Amniotic stem cell (primary cell): ENCODE measurements at regions not wholly inside any gene's neighbourhood (a gene's known extent, or its start where the extent isn't known, plus 50 kb on each side); places are given as distances from the start of the nearest gene placed in this dataset.

Experiments used
- DNase-seq: peaks from one replicate; lab custom pipeline; 2025; lab: John Stamatoyannopoulos, UW

DNA sequence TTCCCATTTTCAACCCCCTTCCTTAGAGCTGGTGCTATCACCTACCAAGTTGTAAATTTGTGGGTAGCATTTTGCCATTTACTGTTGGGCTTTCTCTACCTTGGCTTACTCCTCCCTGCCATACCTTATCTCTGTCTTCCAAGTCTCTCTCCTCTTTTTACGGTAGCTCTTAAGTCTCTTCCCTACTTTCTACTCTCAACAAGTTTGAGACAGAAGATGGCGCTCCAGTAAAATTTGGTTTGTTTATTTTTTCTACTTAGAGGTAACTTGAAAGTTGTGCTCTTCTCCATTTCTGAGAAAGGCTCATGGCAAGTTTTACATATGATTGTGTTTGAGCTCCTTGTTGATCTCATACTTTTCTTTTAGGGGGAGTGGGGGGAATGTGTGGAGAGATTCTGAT lies 1508.1 kb downstream of the TECRL start:
- DNase-seq, result no peak

GRCh38 chr4:62899646-62900364 lies 1509.4 kb downstream of the TECRL start:
- DNase-seq, result no peak

GRCh38 chr4:62898115-62898514 lies 1511.1 kb downstream of the TECRL start:
- DNase-seq, result no peak

DNA sequence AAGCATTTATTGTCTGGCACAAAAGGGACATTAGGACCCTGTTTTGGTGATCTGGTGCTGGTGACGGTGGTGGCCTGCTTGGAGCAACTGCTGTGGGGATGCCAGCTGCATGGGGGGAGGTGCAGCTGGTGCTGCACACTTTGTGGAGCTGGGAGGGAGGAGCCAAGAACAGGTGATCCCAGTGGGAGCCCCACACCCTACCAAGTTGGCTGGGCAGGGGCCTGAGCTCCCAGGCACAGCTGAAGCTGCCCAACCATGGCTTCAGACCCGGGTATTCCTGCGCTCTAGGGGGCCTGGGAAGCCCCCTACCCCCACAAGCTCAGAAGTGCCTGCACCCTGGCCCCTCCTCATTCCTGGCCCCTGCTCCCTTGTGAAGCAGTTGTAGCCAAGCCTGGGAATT lies 1512.5 kb downstream of the TECRL start:
- DNase-seq, result no peak

DNA sequence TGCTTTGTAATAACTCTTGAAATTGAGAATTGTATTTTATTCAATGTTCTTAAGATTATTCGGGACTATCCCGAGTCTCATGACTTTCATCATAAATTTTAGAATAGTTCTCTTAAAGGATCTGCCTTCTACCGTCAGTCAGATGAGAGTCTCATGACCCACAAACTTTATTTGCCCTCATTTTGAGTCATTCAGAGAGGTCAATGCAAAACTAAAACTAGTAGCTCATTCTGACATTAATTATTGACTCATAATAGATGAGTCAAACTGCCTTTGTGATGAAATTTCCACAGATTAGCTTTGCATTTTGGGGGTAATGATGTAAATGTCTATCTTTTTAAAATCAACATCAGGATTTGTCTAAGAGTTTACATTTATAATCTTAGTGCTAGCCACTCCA lies 1527.3 kb downstream of the TECRL start:
- DNase-seq, result no peak

- no peak for DNase-seq
Measured at GRCh38 chr4:62881210-62881609, 1528.0 kb downstream of the TECRL start.

GRCh38 chr4:62872856-62873255 lies 1536.4 kb downstream of the TECRL start:
- no peak for DNase-seq

- no peak for DNase-seq
Measured at GRCh38 chr4:62871078-62871477, 1538.2 kb downstream of the TECRL start.

DNA sequence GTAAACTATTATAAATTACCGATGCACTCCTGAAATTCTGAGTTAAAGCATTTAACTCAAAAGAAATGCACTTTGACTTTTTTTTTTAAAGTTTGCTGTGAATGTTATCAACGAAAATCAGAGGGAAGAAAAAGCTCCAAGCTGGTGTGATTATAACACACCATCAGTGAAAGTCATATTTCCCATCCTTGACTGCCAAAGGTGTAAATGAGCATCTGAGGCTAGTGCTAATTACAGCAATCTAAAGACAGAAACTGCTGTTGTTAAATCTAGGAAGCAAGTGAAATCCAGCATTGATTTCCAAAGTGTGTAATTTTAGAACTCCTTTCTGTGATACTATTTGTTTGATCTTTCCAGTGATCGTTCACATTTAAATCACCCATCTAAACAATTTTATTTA lies 1538.8 kb downstream of the TECRL start:
- DNase-seq, result no peak

GRCh38 chr4:62865261-62865660 lies 1544.0 kb downstream of the TECRL start:
- no peak for DNase-seq

GRCh38 chr4:62849696-62850095 lies 1559.6 kb downstream of the TECRL start:
- DNase-seq, result no peak

DNA sequence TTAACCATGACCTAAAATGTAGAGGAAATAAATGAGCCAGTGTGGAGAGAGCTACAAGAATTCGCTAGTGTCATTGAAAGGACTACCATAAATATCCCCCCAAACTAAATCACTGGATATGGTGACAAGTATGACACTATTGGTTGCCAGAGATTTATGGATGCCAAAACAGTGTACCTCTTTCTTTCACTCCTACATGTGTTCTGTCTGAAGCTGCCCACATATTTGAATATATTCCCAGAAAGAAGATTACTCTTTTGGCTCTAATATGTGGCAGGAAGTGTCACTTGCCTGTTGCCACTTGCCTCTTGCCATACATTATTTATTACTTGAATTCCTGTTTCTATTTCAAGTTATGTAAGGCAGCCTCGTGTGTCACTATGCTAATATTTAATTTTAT lies 1573.6 kb downstream of the TECRL start:
- DNase-seq, result no peak

GRCh38 chr4:62822306-62822705 lies 1586.9 kb downstream of the TECRL start:
- DNase-seq, result no peak

GRCh38 chr4:62816566-62816965 lies 1592.7 kb downstream of the TECRL start:
- DNase-seq, result no peak

- DNase-seq, result no peak
Measured at GRCh38 chr4:62814510-62815047, 1594.7 kb downstream of the TECRL start.

- no peak for DNase-seq
Measured at GRCh38 chr4:62806816-62807215, 1602.4 kb downstream of the TECRL start.

- no peak for DNase-seq
Measured at GRCh38 chr4:62804075-62804474, 1603.9 kb downstream of the ADGRL3 start.

- no peak for DNase-seq
Measured at GRCh38 chr4:62797221-62797620, 1597.1 kb downstream of the ADGRL3 start.

DNA sequence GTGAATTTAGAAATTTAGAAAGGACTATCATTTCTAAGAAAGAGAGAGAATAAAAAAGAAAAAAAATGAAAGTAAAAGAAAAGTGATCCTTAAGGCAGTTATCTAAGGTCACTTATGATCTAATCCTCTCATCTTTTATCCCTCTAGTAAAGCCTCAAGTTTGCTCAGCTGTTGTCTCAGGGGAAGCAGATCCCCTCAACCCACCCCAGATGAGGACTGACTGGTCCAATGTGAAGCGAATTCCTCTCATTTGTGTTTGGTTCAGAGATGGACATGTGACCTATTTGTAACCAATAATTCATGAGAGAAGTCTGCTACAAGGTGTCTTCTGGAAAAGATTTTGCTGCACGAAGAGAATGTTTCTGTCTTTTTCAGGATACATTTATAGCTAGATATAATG lies 1591.3 kb downstream of the ADGRL3 start:
- DNase-seq, result no peak

- no peak for DNase-seq
Measured at GRCh38 chr4:62771983-62772557, 1571.9 kb downstream of the ADGRL3 start.

GRCh38 chr4:62740296-62740695 lies 1540.2 kb downstream of the ADGRL3 start:
- DNase-seq, result no peak

- DNase-seq, result no peak
Measured at GRCh38 chr4:62717154-62717553, 1517.0 kb downstream of the ADGRL3 start.

DNA sequence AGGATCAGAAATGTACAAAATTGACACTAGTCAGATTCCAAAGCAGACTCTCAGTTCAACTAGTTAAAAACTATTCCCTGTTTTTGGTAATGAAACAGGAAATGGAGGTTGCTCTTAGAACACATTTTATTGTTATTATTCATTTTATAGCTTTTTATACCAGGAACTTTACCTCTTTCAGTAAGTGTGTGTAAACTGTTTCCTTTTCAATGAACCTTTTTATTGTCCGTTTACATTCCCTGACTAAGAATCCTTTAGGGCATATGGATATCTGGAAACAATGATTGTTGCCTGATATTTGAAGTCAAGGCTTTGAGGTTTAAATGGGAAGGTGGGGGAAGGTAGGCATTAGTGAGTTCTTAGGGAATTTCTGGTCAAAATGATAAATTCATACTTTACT lies 1511.4 kb downstream of the ADGRL3 start:
- DNase-seq, result no peak
